ENCODE measurements at regions not wholly inside any gene's neighbourhood (a gene's known extent, or its start where the extent isn't known, plus 50 kb on each side); places are given as distances from the start of the nearest gene placed in this dataset.

GRCh38 chr5:71939452-71940230 lies 167.6 kb upstream of the MAP1B start:
- Histone ChIP-seq H3K4ac (ENCODE audit: low read depth, low read length) (no peak overlapping the region), H3K23ac (ENCODE audit: low read length) (no peak overlapping the region), H3K4me3 (ENCODE audit: low read depth, low read length) (no peak overlapping the region), H3K9me3 (ENCODE audit: insufficient read depth, low read depth, low read length) (no peaks in the 10 kb centered on the region), H2AK5ac (ENCODE audit: low read length) (no peak overlapping the region), H3K4me1 (ENCODE audit: control insufficient read depth in 1 of 2, insufficient read depth in 2 of 2, low read length in 2 of 2) (no peaks in the 10 kb centered on the region), H3K14ac (ENCODE audit: low read length) (no peak overlapping the region), H3K27ac (ENCODE audit: low read depth, low read length) (no peak overlapping the region), H3K4me2 (ENCODE audit: low read length) (no peak overlapping the region), H2BK5ac (ENCODE audit: low read depth, low read length, poor library complexity) (no peak overlapping the region), H2BK120ac (ENCODE audit: insufficient read depth, low read length, poor library complexity) (no peak overlapping the region), H4K8ac (ENCODE audit: low read depth, low read length) (no peak overlapping the region), H2AFZ (ENCODE audit: insufficient read depth, low read length, poor library complexity) (no peak overlapping the region), H4K91ac (ENCODE audit: low read depth, low read length) (no peak overlapping the region), H3K36me3 (ENCODE audit: control insufficient read depth in 1 of 2, insufficient read depth in 2 of 2, low read length in 2 of 2) (no peaks in the 10 kb centered on the region), H4K12ac (ENCODE audit: low read depth, low read length) (no peak overlapping the region), H3K9ac (ENCODE audit: low read length) (no peak overlapping the region), H3K79me2 (ENCODE audit: control insufficient read depth, insufficient read depth, low read length, poor library complexity) (no peaks in the 10 kb centered on the region), H3K27me3 (ENCODE audit: insufficient read depth, low read length) (no peaks in the 10 kb centered on the region), H3K79me1 (ENCODE audit: low read length) (no peaks in the 10 kb centered on the region), H3K18ac (ENCODE audit: low read length) (no peak overlapping the region), H2BK12ac (ENCODE audit: low read length) (no peak overlapping the region)
- no peak for DNase-seq
- no CpG with 5 or more reads among the region's 8 CpGs for WGBS (ENCODE audit: extremely low coverage, insufficient coverage, insufficient read length)

DNA sequence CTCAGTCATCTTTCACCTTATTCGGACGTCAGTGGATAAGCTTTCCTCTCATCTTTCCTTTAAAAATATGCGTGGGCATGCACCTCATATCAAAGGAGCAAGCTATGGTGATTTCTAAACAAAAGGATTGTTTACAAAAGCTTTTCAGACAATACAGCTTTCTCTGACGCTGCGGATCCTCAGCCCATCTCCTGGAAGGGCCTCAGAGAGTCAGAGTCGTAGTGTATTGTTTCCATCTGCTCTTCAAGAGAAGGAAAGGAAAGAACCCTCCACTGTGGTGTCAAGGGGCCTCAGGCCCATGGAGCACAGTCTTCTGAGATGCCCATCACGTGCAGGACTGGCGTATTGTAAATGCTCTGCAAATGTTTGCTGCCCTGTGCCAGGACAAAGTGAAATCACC lies 163.4 kb upstream of the MAP1B start:
- Histone ChIP-seq H3K18ac (ENCODE audit: low read length) (no peak overlapping the region), H3K23ac (ENCODE audit: low read length) (no peak overlapping the region)

GRCh38 chr5:71945436-71945835 lies 161.8 kb upstream of the MAP1B start:
- Histone ChIP-seq H3K9me3 (ENCODE audit: insufficient read depth, low read depth, low read length) (no peaks in the 10 kb centered on the region), H3K9ac (ENCODE audit: low read length) (no peak overlapping the region), H3K27ac (ENCODE audit: low read depth, low read length) (no peak overlapping the region), H2BK120ac (ENCODE audit: insufficient read depth, low read length, poor library complexity) (no peak overlapping the region), H3K23ac (ENCODE audit: low read length) (no peak overlapping the region), H3K79me1 (ENCODE audit: low read length) (no peaks in the 10 kb centered on the region), H3K4me1 (ENCODE audit: control insufficient read depth in 1 of 2, insufficient read depth in 2 of 2, low read length in 2 of 2) (no peaks in the 10 kb centered on the region), H4K91ac (ENCODE audit: low read depth, low read length) (no peak overlapping the region), H3K27me3 (ENCODE audit: insufficient read depth, low read length) (no peaks in the 10 kb centered on the region), H2AFZ (ENCODE audit: insufficient read depth, low read length, poor library complexity) (no peak overlapping the region), H3K14ac (ENCODE audit: low read length) (no peak overlapping the region), H3K79me2 (ENCODE audit: control insufficient read depth, insufficient read depth, low read length, poor library complexity) (no peaks in the 10 kb centered on the region), H2AK5ac (ENCODE audit: low read length) (no peak overlapping the region), H3K4ac (ENCODE audit: low read depth, low read length) (no peak overlapping the region), H3K18ac (ENCODE audit: low read length) (no peak overlapping the region), H3K4me2 (ENCODE audit: low read length) (no peak overlapping the region), H3K36me3 (ENCODE audit: control insufficient read depth in 1 of 2, insufficient read depth in 2 of 2, low read length in 2 of 2) (no peaks in the 10 kb centered on the region), H2BK5ac (ENCODE audit: low read depth, low read length, poor library complexity) (no peak overlapping the region), H2BK12ac (ENCODE audit: low read length) (no peak overlapping the region), H3K4me3 (ENCODE audit: low read depth, low read length) (no peak overlapping the region), H4K8ac (ENCODE audit: low read depth, low read length) (no peak overlapping the region), H4K12ac (ENCODE audit: low read depth, low read length) (no peak overlapping the region)
- no CpG with 5 or more reads among the region's 6 CpGs for WGBS (ENCODE audit: extremely low coverage, insufficient coverage, insufficient read length)
- no peak for DNase-seq

More for the DNA sequence above, 163.4 kb upstream of the MAP1B start:
- H3K79me2 ChIP-seq (ENCODE audit: control insufficient read depth, insufficient read depth, low read length, poor library complexity): no peaks in the 10 kb centered on the region
- H3K27me3 ChIP-seq (ENCODE audit: insufficient read depth, low read length): no peaks in the 10 kb centered on the region
- no peak overlapping the region for H2AFZ ChIP-seq (ENCODE audit: insufficient read depth, low read length, poor library complexity)
- H3K4me2 ChIP-seq (ENCODE audit: low read length): no peak overlapping the region
- no peak overlapping the region for H2AK5ac ChIP-seq (ENCODE audit: low read length)
- no peak overlapping the region for H3K27ac ChIP-seq (ENCODE audit: low read depth, low read length)
- DNase-seq: no peak
- no CpG with 5 or more reads among the region's 8 CpGs for WGBS (ENCODE audit: extremely low coverage, insufficient coverage, insufficient read length)
- H2BK12ac ChIP-seq (ENCODE audit: low read length): no peak overlapping the region
- H3K79me1 ChIP-seq (ENCODE audit: low read length): no peaks in the 10 kb centered on the region
- no peak overlapping the region for H3K4ac ChIP-seq (ENCODE audit: low read depth, low read length)
- H3K4me3 ChIP-seq (ENCODE audit: low read depth, low read length): no peak overlapping the region
- no peak overlapping the region for H3K14ac ChIP-seq (ENCODE audit: low read length)
- H2BK5ac ChIP-seq (ENCODE audit: low read depth, low read length, poor library complexity): no peak overlapping the region
- H3K9ac ChIP-seq (ENCODE audit: low read length): no peak overlapping the region
- no peak overlapping the region for H4K8ac ChIP-seq (ENCODE audit: low read depth, low read length)
- H3K4me1 ChIP-seq (ENCODE audit: control insufficient read depth in 1 of 2, insufficient read depth in 2 of 2, low read length in 2 of 2): no peaks in the 10 kb centered on the region
- H3K36me3 ChIP-seq (ENCODE audit: control insufficient read depth in 1 of 2, insufficient read depth in 2 of 2, low read length in 2 of 2): no peaks in the 10 kb centered on the region
- H4K12ac ChIP-seq (ENCODE audit: low read depth, low read length): no peak overlapping the region
- H3K9me3 ChIP-seq (ENCODE audit: insufficient read depth, low read depth, low read length): no peaks in the 10 kb centered on the region
- no peak overlapping the region for H2BK120ac ChIP-seq (ENCODE audit: insufficient read depth, low read length, poor library complexity)
- H4K91ac ChIP-seq (ENCODE audit: low read depth, low read length): no peak overlapping the region

DNA sequence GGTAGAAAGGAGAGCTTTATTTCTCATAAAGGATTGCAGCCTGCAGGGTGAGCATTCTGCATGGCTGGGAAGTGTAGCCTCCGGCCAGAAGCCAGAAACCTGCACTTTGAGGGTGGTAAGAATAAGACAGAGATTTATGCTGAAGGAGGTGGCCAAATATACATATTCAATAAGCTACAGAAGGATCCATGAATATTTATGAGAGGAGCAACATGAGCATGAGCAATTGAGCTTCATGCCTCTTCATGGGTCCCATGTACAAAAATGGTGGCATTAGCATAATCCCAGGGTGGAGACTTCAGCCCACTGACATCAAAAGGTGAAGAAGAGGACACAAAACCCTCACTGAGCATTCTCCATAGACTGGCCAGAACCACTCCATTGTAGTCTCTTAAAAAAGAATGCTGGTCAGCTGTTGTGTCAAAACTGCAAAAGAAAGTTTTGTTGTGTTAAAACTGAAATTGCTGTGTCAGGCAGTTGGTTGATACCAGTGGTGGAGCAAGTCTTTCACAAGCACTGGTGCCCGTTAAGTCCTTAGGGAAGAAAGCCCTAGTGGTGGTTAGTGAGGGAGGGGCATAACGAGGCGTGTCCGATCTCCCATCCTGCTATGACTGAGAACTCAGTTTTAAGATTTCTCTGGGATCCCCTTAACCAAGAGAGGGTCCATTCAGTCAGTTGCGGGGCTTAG lies 160.8 kb upstream of the MAP1B start:
- no peak overlapping the region for H3K27ac ChIP-seq (ENCODE audit: low read depth, low read length)
- H3K4me1 ChIP-seq (ENCODE audit: control insufficient read depth in 1 of 2, insufficient read depth in 2 of 2, low read length in 2 of 2): no peaks in the 10 kb centered on the region
- no peak overlapping the region for H4K8ac ChIP-seq (ENCODE audit: low read depth, low read length)
- H2AFZ ChIP-seq (ENCODE audit: insufficient read depth, low read length, poor library complexity): no peak overlapping the region
- H3K79me1 ChIP-seq (ENCODE audit: low read length): no peaks in the 10 kb centered on the region
- H3K79me2 ChIP-seq (ENCODE audit: control insufficient read depth, insufficient read depth, low read length, poor library complexity): no peaks in the 10 kb centered on the region
- no peaks in the 10 kb centered on the region for H3K9me3 ChIP-seq (ENCODE audit: insufficient read depth, low read depth, low read length)
- no peaks in the 10 kb centered on the region for H3K36me3 ChIP-seq (ENCODE audit: control insufficient read depth in 1 of 2, insufficient read depth in 2 of 2, low read length in 2 of 2)
- no peak overlapping the region for H2BK5ac ChIP-seq (ENCODE audit: low read depth, low read length, poor library complexity)
- H3K23ac ChIP-seq (ENCODE audit: low read length): no peak overlapping the region
- WGBS (ENCODE audit: extremely low coverage, insufficient coverage, insufficient read length): no CpG with 5 or more reads among the region's 6 CpGs
- DNase-seq: no peak
- no peak overlapping the region for H2BK12ac ChIP-seq (ENCODE audit: low read length)
- H2BK120ac ChIP-seq (ENCODE audit: insufficient read depth, low read length, poor library complexity): no peak overlapping the region
- H3K9ac ChIP-seq (ENCODE audit: low read length): no peak overlapping the region
- H3K27me3 ChIP-seq (ENCODE audit: insufficient read depth, low read length): no peaks in the 10 kb centered on the region
- H2AK5ac ChIP-seq (ENCODE audit: low read length): no peak overlapping the region
- H3K14ac ChIP-seq (ENCODE audit: low read length): no peak overlapping the region
- no peak overlapping the region for H3K4ac ChIP-seq (ENCODE audit: low read depth, low read length)
- no peak overlapping the region for H4K12ac ChIP-seq (ENCODE audit: low read depth, low read length)
- no peak overlapping the region for H3K18ac ChIP-seq (ENCODE audit: low read length)
- H3K4me2 ChIP-seq (ENCODE audit: low read length): no peak overlapping the region
- no peak overlapping the region for H3K4me3 ChIP-seq (ENCODE audit: low read depth, low read length)
- H4K91ac ChIP-seq (ENCODE audit: low read depth, low read length): no peak overlapping the region

Data from trophoblast cell (in vitro differentiated cells and primary cell).